H1 (cell line): ENCODE measurements at regions not wholly inside any gene's neighbourhood (a gene's known extent, or its start where the extent isn't known, plus 50 kb on each side); places are given as distances from the start of the nearest gene placed in this dataset.

Source experiments
- CTCF ChIA-PET: fragments of 300-600 bp; sonication (Branson Sonifier 250); formaldehyde crosslinking; loops from one replicate; lab custom pipeline; 2021; ENCODE audit not compliant: partially characterized antibody; lab: Charles Lee
- POLR2A ChIA-PET: fragments of 300-600 bp; sonication (Branson Sonifier 250); formaldehyde crosslinking; loops from one replicate; lab custom pipeline; 2021; ENCODE audit warnings: inconsistent platforms; ENCODE audit not compliant: partially characterized antibody; lab: Charles Lee
- DNase-seq, 2 experiments: peaks; one replicate each; pipeline versions ENCODE4 v3.0.0 to v3.0.0-alpha.2; 2010 to 2022; ENCODE audit warnings: low spot score in 2 of 2, low read depth in 1 of 2, mixed read lengths in 1 of 2
- FAIRE-seq: peaks from 2 replicates; lab custom pipeline; 2011; peaks lifted over from hg19 to GRCh38; lab: Jason Lieb, UNC
- H2AFZ ChIP-seq: 2 replicates; pipeline ENCODE4 v1.8.1; 2012; ENCODE audit warnings: low read length, inconsistent platforms
- H2AK5ac ChIP-seq: 2 replicates; pipeline ENCODE4 v1.6.1; 2013; ENCODE audit warnings: low read depth, low read length
- H2BK120ac ChIP-seq: replicated peaks from 2 replicates; pipeline ENCODE3; 2013; ENCODE audit warnings: low read depth, low read length, inconsistent platforms
- H2BK12ac ChIP-seq: 2 replicates; pipeline ENCODE4 v1.6.1; 2013; ENCODE audit warnings: low read depth, low read length
- H2BK15ac ChIP-seq: 2 replicates; pipeline ENCODE4 v1.6.1; 2013; ENCODE audit warnings: low read length
- H2BK20ac ChIP-seq: 2 replicates; pipeline ENCODE4 v1.6.1; 2013; ENCODE audit warnings: low read length
- H2BK5ac ChIP-seq: 2 replicates; pipeline ENCODE4 v1.6.1; 2013; ENCODE audit warnings: low read depth, low read length
- H3K14ac ChIP-seq: 2 replicates; pipeline ENCODE4 v1.6.1; 2013; ENCODE audit warnings: inconsistent platforms; ENCODE audit not compliant: insufficient read length
- H3K18ac ChIP-seq: 2 replicates; pipeline ENCODE4 v1.6.1; 2013; ENCODE audit warnings: low read length; ENCODE audit errors: extremely low read depth
- H3K23ac ChIP-seq: 2 replicates; pipeline ENCODE4 v1.6.1; 2013; ENCODE audit warnings: inconsistent platforms; ENCODE audit not compliant: insufficient read length
- H3K23me2 ChIP-seq: 2 replicates; pipeline ENCODE4 v1.6.1; 2013; ENCODE audit warnings: low read depth, low read length
- H3K27ac ChIP-seq: 2 replicates; pipeline ENCODE4 v1.6.1; 2011; ENCODE audit warnings: low read depth, low read length, inconsistent platforms
- H3K27me3 ChIP-seq, 4 experiments: replicated peaks in 1 of 4; 1 replicate in 1 of 4; 2 replicates in 3 of 4; pipeline versions ENCODE4 v1.6.1 to v1.8.1; 2011 to 2013; ENCODE audit warnings: low read length in 3 of 4, mild to moderate bottlenecking in 3 of 4, inconsistent platforms in 2 of 4, mixed read lengths in 2 of 4, moderate library complexity in 1 of 4; ENCODE audit not compliant: control insufficient read depth in 3 of 4, insufficient read depth in 3 of 4; ENCODE audit errors: extremely low read depth in 1 of 4
- H3K36me3 ChIP-seq, 4 experiments: 2 replicates each; pipeline versions ENCODE4 v1.6.1 to v1.8.1; 2011 to 2013; ENCODE audit warnings: mild to moderate bottlenecking in 4 of 4, low read length in 3 of 4, moderate library complexity in 2 of 4, control low read depth in 1 of 4, inconsistent platforms in 1 of 4; ENCODE audit not compliant: insufficient read depth in 4 of 4, control insufficient read depth in 2 of 4
- H3K4ac ChIP-seq: replicated peaks from 2 replicates; pipeline ENCODE3; 2013; ENCODE audit warnings: low read length, low read depth, mixed read lengths, inconsistent platforms; ENCODE audit not compliant: insufficient read length
- H3K4me1 ChIP-seq, 4 experiments: replicated peaks in 1 of 4; 1 replicate in 1 of 4; 2 replicates in 3 of 4; pipeline versions ENCODE4 v1.6.1 to v1.8.1; 2011 to 2013; ENCODE audit warnings: low read length in 3 of 4, inconsistent platforms in 2 of 4, mixed read lengths in 1 of 4; ENCODE audit not compliant: insufficient read depth in 4 of 4, control insufficient read depth in 3 of 4
- H3K4me2 ChIP-seq, 2 experiments: 2 replicates each; pipeline versions ENCODE4 v1.6.1 to v1.8.1; 2011 to 2013; ENCODE audit warnings: low read depth in 2 of 2, low read length in 2 of 2, control low read depth in 1 of 2, inconsistent platforms in 1 of 2, mild to moderate bottlenecking in 1 of 2; ENCODE audit not compliant: insufficient read depth in 1 of 2
- H3K4me3 ChIP-seq, 4 experiments: fragments of 200-600, 300-600 bp in 1 of 4; sonication (generic), shearing (Covaris generic), sonication (Bioruptor Twin) in 1 of 4; 2 replicates each; pipeline versions ENCODE4 v1.5.1 to v1.8.1; 2011 to 2016; ENCODE audit warnings: low read length in 4 of 4, low read depth in 3 of 4, control low read depth in 2 of 4, inconsistent platforms in 2 of 4, mild to moderate bottlenecking in 2 of 4, mixed read lengths in 1 of 4, moderate library complexity in 1 of 4; ENCODE audit not compliant: insufficient read depth in 2 of 4; ENCODE audit errors: extremely low read depth in 1 of 4
- H3K56ac ChIP-seq: replicated peaks from 2 replicates; pipeline ENCODE3; 2013; ENCODE audit warnings: low read depth, mild to moderate bottlenecking, mixed read lengths, low read length, inconsistent platforms; ENCODE audit not compliant: insufficient read length
- H3K79me1 ChIP-seq: 2 replicates; pipeline ENCODE4 v1.6.1; 2013; ENCODE audit warnings: low read depth, low read length, control low read depth
- H3K79me2 ChIP-seq, 2 experiments: 2 replicates each; pipeline versions ENCODE4 v1.6.1 to v1.8.1; 2012 to 2013; ENCODE audit warnings: low read length in 2 of 2, mild to moderate bottlenecking in 2 of 2, inconsistent platforms in 1 of 2; ENCODE audit not compliant: insufficient read depth in 2 of 2, control insufficient read depth in 1 of 2
- H3K9ac ChIP-seq, 4 experiments: replicated peaks in 1 of 4; 1 replicate in 1 of 4; 2 replicates in 3 of 4; pipeline versions ENCODE4 v1.6.1 to v1.8.1; 2011 to 2013; ENCODE audit warnings: low read depth in 3 of 4, low read length in 3 of 4, control low read depth in 2 of 4, mild to moderate bottlenecking in 2 of 4, moderate library complexity in 2 of 4, inconsistent platforms in 1 of 4; ENCODE audit errors: extremely low read depth in 1 of 4
- H3K9me3 ChIP-seq, 2 experiments: 2 replicates each; pipeline versions ENCODE4 v1.6.1 to v1.8.1; 2012 to 2013; ENCODE audit warnings: mild to moderate bottlenecking in 2 of 2, moderate library complexity in 2 of 2, control low read depth in 1 of 2, inconsistent platforms in 1 of 2, low read depth in 1 of 2, low read length in 1 of 2, mixed read lengths in 1 of 2; ENCODE audit not compliant: insufficient read depth in 2 of 2
- H4K20me1 ChIP-seq, 2 experiments: replicated peaks in 1 of 2; 2 replicates each; pipeline versions ENCODE3 to v1.8.1; 2011 to 2013; ENCODE audit warnings: inconsistent platforms in 2 of 2, low read length in 2 of 2, mild to moderate bottlenecking in 1 of 2; ENCODE audit not compliant: insufficient read depth in 2 of 2, control insufficient read depth in 1 of 2
- H4K5ac ChIP-seq: 2 replicates; pipeline ENCODE4 v1.6.1; 2013; ENCODE audit warnings: low read length, low read depth, mixed read lengths, inconsistent platforms; ENCODE audit not compliant: insufficient read length
- H4K8ac ChIP-seq: 2 replicates; pipeline ENCODE4 v1.8.0; 2013; ENCODE audit warnings: mild to moderate bottlenecking, moderate library complexity, low read length, inconsistent platforms; ENCODE audit not compliant: insufficient read depth; ENCODE audit errors: extremely low read depth
- H4K91ac ChIP-seq: replicated peaks from 2 replicates; pipeline ENCODE3; 2013; ENCODE audit warnings: low read length, mixed read lengths, inconsistent platforms; ENCODE audit not compliant: insufficient read length
- BACH1 ChIP-seq: IDR thresholded peaks from 2 replicates; pipeline ENCODE4 v1.6.1; 2012; ENCODE audit warnings: low read length, improper control_type of control experiment
- BCL11A ChIP-seq, 2 experiments: IDR thresholded peaks; one replicate each; pipeline ENCODE4 v1.6.1; 2011; ENCODE audit warnings: low read depth in 2 of 2, low read length in 2 of 2, mild to moderate bottlenecking in 2 of 2
- CHD2 ChIP-seq: IDR thresholded peaks from 2 replicates; pipeline ENCODE4 v1.6.1; 2012; ENCODE audit warnings: low read length, improper control_type of control experiment
- CREB1 ChIP-seq: IDR thresholded peaks from 2 replicates; pipeline ENCODE4 v1.6.1; 2012; ENCODE audit warnings: inconsistent platforms
- EGR1 ChIP-seq: IDR thresholded peaks from 2 replicates; pipeline ENCODE4 v1.6.1; 2011; ENCODE audit warnings: low read depth, low read length, borderline replicate concordance
- EZH2 ChIP-seq: fragments of 200-600 bp; sonication (generic); IDR thresholded peaks from 2 replicates; pipeline ENCODE4 v1.7.1; 2012; ENCODE audit warnings: low read depth, mild to moderate bottlenecking, moderate library complexity, low read length, inconsistent platforms; ENCODE audit not compliant: severe bottlenecking
- KDM4A ChIP-seq: IDR thresholded peaks from one replicate; pipeline ENCODE4 v1.7.1; 2012; ENCODE audit warnings: low read depth, mild to moderate bottlenecking, moderate library complexity, low read length, inconsistent platforms; ENCODE audit not compliant: severe bottlenecking
- KDM5A ChIP-seq: fragments of 200-600 bp; IDR thresholded peaks from 2 replicates; pipeline ENCODE4 v1.7.1; 2012; ENCODE audit warnings: mild to moderate bottlenecking, low read length, inconsistent platforms, mixed read lengths
- MAFK ChIP-seq: IDR thresholded peaks from 2 replicates; pipeline ENCODE4 v1.6.1; 2012; ENCODE audit warnings: low read depth, mild to moderate bottlenecking, improper control_type of control experiment, low read length
- PHF8 ChIP-seq: fragments of 200-600 bp; sonication (generic); conservative IDR thresholded peaks from 2 replicates; pipeline ENCODE4 v1.7.1; 2012; ENCODE audit warnings: low read depth, mild to moderate bottlenecking, inconsistent platforms, low read length, moderate library complexity
- SIX5 ChIP-seq: IDR thresholded peaks from 2 replicates; pipeline ENCODE4 v1.6.1; 2011; ENCODE audit warnings: mild to moderate bottlenecking, low read depth, low read length
- SP4 ChIP-seq: IDR thresholded peaks from 2 replicates; pipeline ENCODE4 v1.6.1; 2012; ENCODE audit warnings: low read length, inconsistent platforms
- TAF7 ChIP-seq: optimal IDR thresholded peaks from 2 replicates; pipeline ENCODE3; 2011; ENCODE audit warnings: low read depth, mild to moderate bottlenecking, inconsistent platforms, low read length, moderate library complexity, borderline replicate concordance
- TCF12 ChIP-seq: IDR thresholded peaks from 2 replicates; pipeline ENCODE4 v1.6.1; 2011; ENCODE audit warnings: low read depth, mild to moderate bottlenecking, low read length
- WGBS, 2 experiments: shearing (Covaris generic) in 1 of 2; methylation state at CpG; one replicate each; pipeline versions ENCODE4 v1.1.6 to v1.1.7; 2013 to 2015; ENCODE audit warnings: low lambda C conversion rate in 2 of 2, mixed read lengths in 2 of 2, inconsistent platforms in 1 of 2, low coverage in 1 of 2, missing lambda C conversion rate in 1 of 2; ENCODE audit not compliant: insufficient replicate concordance in 2 of 2, insufficient coverage in 1 of 2, insufficient read length in 1 of 2; ENCODE audit errors: extremely low coverage in 1 of 2, missing lambda C conversion rate in 1 of 2; 5-methylcytosine and 5-hydroxymethylcytosine counted together
- TF ChIP-seq, protein P1 (sequence below): IDR thresholded peaks from 2 replicates; pipeline ENCODE4 v1.6.1; 2012; ENCODE audit warnings: inconsistent platforms

DNA sequence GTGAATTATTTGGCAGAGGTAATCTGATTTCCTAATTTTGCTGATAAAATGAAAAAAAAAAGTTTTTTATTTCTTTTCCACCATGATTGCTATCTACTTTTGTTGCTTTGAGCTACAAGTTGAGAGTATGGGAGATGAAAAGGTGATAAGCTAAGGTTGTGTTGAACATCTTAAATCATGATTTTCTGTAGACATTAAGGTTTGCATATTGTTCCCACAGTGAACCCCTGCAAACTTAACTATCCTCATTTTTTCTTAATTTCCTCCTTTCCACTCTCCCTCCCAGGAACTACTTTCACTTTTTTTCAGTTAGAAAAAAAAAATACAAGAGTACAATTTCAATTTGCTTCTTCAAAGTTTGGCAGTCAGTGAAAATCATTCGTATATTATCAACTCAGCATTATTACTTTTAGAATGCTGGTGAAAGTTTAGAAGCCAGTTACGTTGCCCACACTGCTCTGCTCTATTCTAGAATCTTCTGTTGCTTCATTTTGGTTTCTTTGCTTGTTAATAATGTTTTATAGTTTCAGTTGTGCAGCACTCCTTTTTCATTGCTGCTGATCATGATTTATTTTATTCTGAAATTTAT is 673.8 kb upstream of the CITED2 start:
- no peak overlapping the region for H2BK15ac ChIP-seq
- H3K4me1 ChIP-seq: peaks cover 1 to 12% (median 12%) of the 10 kb centered on the region in 4 experiments; a peak in 4 of 7 replicates
- H3K56ac ChIP-seq: no peak overlapping the region
- H2AK5ac ChIP-seq: no peak overlapping the region
- no peak overlapping the region for H2BK5ac ChIP-seq
- no peak overlapping the region for H3K4me2 ChIP-seq
- no peaks in the 10 kb centered on the region; the same call in 1 of the 2 replicates for H3K79me1 ChIP-seq
- FAIRE-seq (no peak), DNase-seq (no peak)
- no peak overlapping the region for H2BK12ac ChIP-seq
- CTCF ChIA-PET: interaction anchor here (0.6 kb wide), 1 partner anchor 1352 kb away, joined by 4 read pairs; no protein-coding TSS in a partner anchor
- H2AFZ ChIP-seq: no peak overlapping the region
- H2BK120ac ChIP-seq: no peak overlapping the region
- no peak overlapping the region for H2BK20ac ChIP-seq
- no peak overlapping the region for H4K5ac ChIP-seq
- no peak overlapping the region for H4K8ac ChIP-seq
- H3K9me3 ChIP-seq: no peaks in the 10 kb centered on the region
- no peak overlapping the region for H4K91ac ChIP-seq
- H3K18ac ChIP-seq: no peak overlapping the region
- H3K23me2 ChIP-seq: 0 out of 2 replicates have a peak, but pooled peaks cover 2% of the 10 kb centered on the region
- POLR2A ChIA-PET: no interaction called here
- WGBS, 2 experiments: 41% methylated on average over 2 of the region's 2 CpGs; no CpG with 5 or more reads in 1 of the 2 experiments
- no peaks in the 10 kb centered on the region for H4K20me1 ChIP-seq
- no peak overlapping the region for H3K9ac ChIP-seq
- no peaks in the 10 kb centered on the region for H3K36me3 ChIP-seq
- no peak overlapping the region for H3K23ac ChIP-seq
- no peak overlapping the region for H3K27ac ChIP-seq
- no peak overlapping the region for H3K4me3 ChIP-seq
- H3K14ac ChIP-seq: no peak overlapping the region
- no peaks in the 10 kb centered on the region for H3K79me2 ChIP-seq
- H3K27me3 ChIP-seq: no peaks in the 10 kb centered on the region
- H3K4ac ChIP-seq: no peak overlapping the region
- no peak for TF ChIP-seq EZH2
- no peak for TF ChIP-seq PHF8
- TF ChIP-seq SP4: no peak
- no peak for TF ChIP-seq TCF12
- no peak for TF ChIP-seq CHD2
- no peak for TF ChIP-seq KDM5A
- TF ChIP-seq, protein P1, sequence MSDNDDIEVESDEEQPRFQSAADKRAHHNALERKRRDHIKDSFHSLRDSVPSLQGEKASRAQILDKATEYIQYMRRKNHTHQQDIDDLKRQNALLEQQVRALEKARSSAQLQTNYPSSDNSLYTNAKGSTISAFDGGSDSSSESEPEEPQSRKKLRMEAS: no peak
- TF ChIP-seq SIX5: no peak
- TF ChIP-seq CREB1: no peak
- TF ChIP-seq TAF7: no peak
- TF ChIP-seq BACH1: no peak
- no peak for TF ChIP-seq MAFK
- no peak for TF ChIP-seq KDM4A
- TF ChIP-seq EGR1: no peak
- no peak for TF ChIP-seq BCL11A (IDR thresholded peaks at IDR 0.05; ENCODE audit: low read depth in 2 of 2, low read length in 2 of 2)
